ENCODE measurements at regions not wholly inside any gene's neighbourhood (a gene's known extent, or its start where the extent isn't known, plus 50 kb on each side); places are given as distances from the start of the nearest gene placed in this dataset.

GRCh38 chr10:130455791-130456190 is 319.6 kb downstream of the GLRX3 start:
- DNase-seq (ENCODE audit: low spot score): peak; percentile 53

- DNase-seq (ENCODE audit: low spot score): peak; percentile 62
Observed at GRCh38 chr10:130456616-130457015, 320.4 kb downstream of the GLRX3 start.

DNA sequence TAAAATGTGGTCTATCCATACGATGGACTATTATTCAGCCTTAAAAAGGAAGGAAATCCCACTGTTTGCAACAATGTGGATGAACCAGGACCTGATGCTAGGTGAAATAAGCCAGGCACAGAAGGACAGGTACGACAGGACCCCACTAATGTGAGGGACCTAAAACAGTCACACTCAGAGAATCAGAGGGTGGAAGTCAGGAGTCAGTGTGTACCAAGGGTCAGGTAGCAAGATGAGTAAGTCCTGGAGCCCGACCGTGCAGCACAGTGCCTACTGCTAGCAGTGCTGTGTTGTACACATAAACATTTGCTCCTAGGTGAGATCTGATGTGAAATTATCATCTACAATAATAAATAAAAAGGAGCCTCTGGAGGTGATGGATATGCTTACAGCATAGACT is 322.3 kb downstream of the GLRX3 start:
- peak; percentile 64 for DNase-seq (ENCODE audit: low spot score)

GRCh38 chr10:130459011-130459410 is 322.8 kb downstream of the GLRX3 start:
- peak; percentile 55 for DNase-seq (ENCODE audit: low spot score)

- peak; percentile 59 for DNase-seq (ENCODE audit: low spot score)
Observed at GRCh38 chr10:130459851-130460490, 323.8 kb downstream of the GLRX3 start.

GRCh38 chr10:130461631-130462030 is 325.4 kb downstream of the GLRX3 start:
- DNase-seq (ENCODE audit: low spot score): no peak

- DNase-seq (ENCODE audit: low spot score): peak; percentile 30
Observed at GRCh38 chr10:130463104-130463875, 327.1 kb downstream of the GLRX3 start.

GRCh38 chr10:130463876-130464364 is 327.7 kb downstream of the GLRX3 start:
- DNase-seq (ENCODE audit: low spot score): peak; percentile 62

GRCh38 chr10:130464426-130464825 is 328.2 kb downstream of the GLRX3 start:
- DNase-seq (ENCODE audit: low spot score): peak; percentile 76

DNA sequence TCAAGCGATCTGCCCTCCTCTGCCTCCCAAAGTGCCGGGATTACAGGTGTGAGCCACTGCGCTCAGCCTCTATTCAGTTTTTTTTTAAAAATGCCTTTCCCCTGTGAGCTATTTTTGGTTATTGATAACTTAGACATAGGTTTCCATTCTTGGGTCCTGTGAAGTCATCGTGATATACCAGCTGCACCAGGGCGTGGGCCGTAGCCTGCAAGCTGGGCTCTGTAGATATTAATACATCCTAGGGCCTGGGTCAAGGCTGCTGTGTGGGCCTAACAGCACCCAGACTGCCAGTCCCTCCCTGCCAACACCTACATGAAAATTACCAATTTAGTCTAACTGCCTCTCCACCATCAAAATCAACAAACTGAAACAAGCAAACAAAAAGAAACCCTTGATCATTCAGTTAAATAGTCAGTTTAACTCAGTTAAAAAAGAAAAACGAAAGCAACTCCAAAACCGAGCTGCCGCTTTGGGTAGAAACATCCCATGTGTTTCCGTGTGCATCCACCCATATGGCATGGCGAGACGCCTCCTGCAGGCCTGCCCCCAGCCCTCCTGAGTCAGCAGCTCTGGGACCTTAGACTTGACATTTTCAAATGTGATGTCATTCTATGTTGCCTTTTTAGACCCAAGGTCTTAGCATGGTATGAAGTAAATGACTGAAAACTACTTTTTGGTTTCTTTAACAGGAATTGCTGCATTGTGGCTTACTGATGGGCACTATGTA is 330.2 kb downstream of the GLRX3 start:
- peak; percentile 49 for DNase-seq (ENCODE audit: low spot score)

DNA sequence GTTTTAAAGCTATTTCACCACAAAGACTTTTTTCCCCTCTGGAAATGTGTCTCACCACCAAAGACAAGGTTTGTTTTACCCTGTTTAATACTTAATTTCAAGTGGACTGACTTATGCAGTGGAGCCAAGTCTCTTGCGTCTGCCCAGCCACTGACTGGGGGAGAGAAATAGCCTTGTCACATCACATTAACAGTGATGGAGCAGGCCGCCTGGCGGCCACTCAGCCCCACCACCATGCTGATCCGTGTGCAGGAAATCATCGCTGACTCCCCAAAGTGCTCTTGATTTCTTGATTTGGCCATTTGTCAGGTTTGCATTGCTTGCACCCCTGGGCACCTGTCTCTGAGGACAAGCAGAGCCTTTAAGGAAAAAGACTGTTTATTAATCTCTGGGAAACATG is 334.1 kb downstream of the GLRX3 start:
- peak; percentile 30 for DNase-seq (ENCODE audit: low spot score)

DNA sequence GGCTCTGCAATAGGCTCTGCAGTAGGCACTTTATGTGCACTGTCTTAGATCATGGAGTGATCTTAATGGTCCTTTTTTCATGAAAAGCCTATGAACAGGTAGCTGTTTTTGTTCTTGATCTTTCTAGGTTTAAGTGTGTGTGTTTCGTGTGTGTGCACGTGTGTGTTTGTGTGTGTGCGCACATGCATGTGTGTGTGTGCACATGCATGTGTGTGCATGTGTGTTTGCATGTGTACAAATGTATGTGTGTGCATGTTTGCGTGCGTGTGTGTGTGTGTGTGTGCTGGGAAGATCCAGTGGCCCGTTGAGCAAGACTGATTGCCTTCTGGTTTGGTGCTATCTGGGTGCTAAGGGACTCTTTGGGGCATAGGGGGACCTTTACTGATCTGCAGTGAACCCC is 334.8 kb downstream of the GLRX3 start:
- DNase-seq (ENCODE audit: low spot score): peak; percentile 51

DNA sequence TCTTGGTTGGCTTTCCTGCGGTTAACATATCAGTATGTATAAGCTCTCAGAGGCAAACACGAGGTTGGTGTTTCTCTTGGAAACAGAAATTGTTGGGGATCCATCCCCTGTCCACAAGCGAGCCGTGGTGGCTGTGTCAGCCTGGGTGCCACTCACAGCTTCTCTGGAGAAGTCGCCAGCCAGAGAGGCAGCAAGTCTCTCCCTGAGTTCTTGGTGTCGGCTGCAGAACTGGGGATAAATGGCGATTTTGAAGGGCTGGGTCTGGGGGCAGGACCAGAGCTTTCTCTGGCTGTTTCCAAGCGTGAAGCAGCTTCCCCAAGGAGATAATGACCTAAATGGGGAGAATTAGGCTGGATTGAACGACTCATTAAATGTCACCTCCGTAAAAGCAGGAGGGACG is 335.3 kb downstream of the GLRX3 start:
- DNase-seq (ENCODE audit: low spot score): peak; percentile 53

DNA sequence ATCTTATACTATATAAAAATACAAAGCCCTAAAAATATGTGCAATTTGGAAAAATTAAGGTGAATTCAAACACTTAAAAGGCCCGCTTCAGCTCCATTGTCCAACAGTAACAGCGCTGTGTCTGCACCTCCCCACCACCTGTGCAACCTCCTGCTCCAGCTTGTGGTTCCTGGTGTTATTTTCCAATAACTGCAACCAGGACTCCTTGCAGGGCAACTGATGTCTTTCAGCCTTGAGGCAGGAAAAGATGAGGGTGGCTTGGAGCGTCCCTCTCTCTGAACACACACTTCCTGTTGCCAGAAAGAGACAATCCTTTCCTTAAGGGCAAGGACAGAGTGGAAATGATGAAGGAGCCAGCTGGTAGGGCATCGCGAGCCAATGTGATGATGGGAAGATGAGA is 336.0 kb downstream of the GLRX3 start:
- peak; percentile 43 for DNase-seq (ENCODE audit: low spot score)

DNA sequence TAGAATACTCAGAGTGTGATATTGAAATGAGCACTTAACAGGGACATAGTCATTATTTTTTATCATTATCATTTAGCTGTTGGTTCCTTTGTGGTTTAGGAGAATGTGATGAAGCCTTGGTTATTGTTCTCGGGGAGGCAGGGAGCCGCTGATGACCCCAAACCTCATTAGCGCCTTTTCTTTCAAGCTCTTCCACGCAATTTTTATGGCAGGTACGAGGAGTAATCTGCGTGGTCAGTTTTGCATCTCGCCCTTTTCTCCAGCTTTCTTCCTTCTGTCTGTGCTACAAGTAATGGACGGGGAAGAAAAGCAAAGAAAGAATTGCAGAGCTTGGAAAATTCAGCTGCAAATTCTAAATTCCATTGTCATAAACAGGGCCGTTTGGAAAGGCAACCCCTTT is 338.4 kb downstream of the GLRX3 start:
- DNase-seq (ENCODE audit: low spot score): no peak

- DNase-seq (ENCODE audit: low spot score): no peak
Observed at GRCh38 chr10:130477360-130477759, 341.2 kb downstream of the GLRX3 start.

- DNase-seq (ENCODE audit: low spot score): no peak
Observed at GRCh38 chr10:130479146-130479545, 343.0 kb downstream of the GLRX3 start.

- peak; percentile 24 for DNase-seq (ENCODE audit: low spot score)
Observed at GRCh38 chr10:130479926-130480325, 343.7 kb downstream of the GLRX3 start.

- peak; percentile 87 for DNase-seq (ENCODE audit: low spot score)
Observed at GRCh38 chr10:130480491-130480890, 344.3 kb downstream of the GLRX3 start.

DNA sequence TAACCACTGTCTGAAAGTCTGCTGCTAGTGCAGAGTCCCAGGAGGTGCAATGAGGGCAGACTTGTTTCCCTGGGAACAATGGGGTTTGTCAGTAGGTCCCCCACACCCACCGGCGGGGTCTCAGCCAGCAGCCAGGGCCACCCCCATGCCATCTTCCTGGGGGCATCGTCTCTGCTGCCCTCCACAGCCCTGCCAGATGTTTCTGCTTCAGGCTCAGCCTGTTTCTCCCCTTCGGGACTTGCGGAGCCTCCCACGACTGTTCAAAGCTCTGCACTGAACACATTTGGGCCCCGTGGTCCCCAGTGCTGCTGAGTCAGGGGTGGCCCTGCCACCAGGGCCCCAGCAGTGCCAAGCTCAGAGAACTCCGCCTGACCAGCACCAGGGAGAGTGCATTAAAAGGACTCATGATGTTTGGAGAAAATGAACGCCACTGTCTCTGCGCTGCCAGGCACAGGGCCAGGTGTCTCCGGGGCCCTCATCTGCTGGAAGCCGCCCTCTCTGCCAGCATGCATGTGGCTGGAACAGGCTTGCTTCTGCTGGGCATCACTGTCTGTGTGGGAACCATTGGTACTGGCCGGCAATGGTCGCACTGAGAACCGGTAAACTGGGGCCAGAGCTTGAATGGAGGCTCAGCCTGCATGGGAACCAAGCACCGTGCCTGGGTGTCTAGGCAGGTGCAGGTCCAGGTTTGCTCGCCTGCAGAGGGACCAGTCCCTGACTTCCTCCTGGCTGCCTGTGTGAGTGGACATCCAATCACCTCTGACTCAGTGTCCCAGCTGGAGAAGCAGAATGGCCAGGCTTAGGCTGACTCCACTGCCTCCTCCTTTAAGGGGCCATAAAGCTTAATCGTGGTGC is 345.1 kb downstream of the GLRX3 start:
- peak; percentile 86 for DNase-seq (ENCODE audit: low spot score)

GRCh38 chr10:130481936-130482335 is 345.7 kb downstream of the GLRX3 start:
- peak; percentile 35 for DNase-seq (ENCODE audit: low spot score)

Data from mesenteric fat pad (tissue), 1 donor.